B cell (primary cell): ENCODE measurements at regions not wholly inside any gene's neighbourhood (a gene's known extent, or its start where the extent isn't known, plus 50 kb on each side); places are given as distances from the start of the nearest gene placed in this dataset.

ENCODE experiments used
- ATAC-seq: fragments of 200-7000 bp; cut with Tn5 transposase; one replicate; pipeline ENCODE4 v1.10.0; 2021; ENCODE audit warnings: low read depth, mild to moderate bottlenecking, moderate number of reproducible peaks, moderate library complexity
- CTCF ChIA-PET: fragments of 350-600 bp; sonication (Branson Sonifier 250); formaldehyde crosslinking; loops from one replicate; lab custom pipeline; 2021; ENCODE audit warnings: antibody characterized with exemption, inconsistent platforms; lab: Charles Lee
- POLR2A ChIA-PET: fragments of 350-600 bp; sonication (Branson Sonifier 250); formaldehyde crosslinking; loops from one replicate; lab custom pipeline; 2021; ENCODE audit warnings: antibody characterized with exemption; lab: Charles Lee
- DNase-seq: peaks from one replicate; pipeline ENCODE4 v3.0.0; 2013
- H2AFZ ChIP-seq: 2 replicates; pipeline ENCODE4 v1.6.1; 2012; ENCODE audit warnings: mild to moderate bottlenecking, low read depth, low read length; ENCODE audit not compliant: insufficient read depth, poor library complexity, severe bottlenecking
- H3K27ac ChIP-seq, 2 donors: 1 replicate in 1 of 2; 2 replicates in 1 of 2; pipeline ENCODE4 v1.5.1; 2012 to 2013; ENCODE audit warnings: low read length in 2 of 2, mild to moderate bottlenecking in 2 of 2, moderate library complexity in 1 of 2
- H3K27me3 ChIP-seq, 4 experiments: fragments of 200-600 bp in 1 of 4; sonication (generic) in 1 of 4; replicated peaks in 1 of 4; 1 replicate in 2 of 4; 2 replicates in 2 of 4; pipeline versions ENCODE4 v1.6.1 to v1.7.0; 2013 to 2016; ENCODE audit warnings: low read length in 3 of 4, mild to moderate bottlenecking in 2 of 4, mixed read lengths in 1 of 4, moderate library complexity in 1 of 4; ENCODE audit not compliant: insufficient read depth in 4 of 4, control insufficient read depth in 3 of 4; ENCODE audit errors: control extremely low read depth in 1 of 4
- H3K36me3 ChIP-seq, 2 experiments: replicated peaks in 1 of 2; 1 replicate in 1 of 2; 2 replicates in 1 of 2; pipeline versions ENCODE4 v1.6.1 to v1.7.1; 2013; ENCODE audit warnings: low read length in 1 of 2; ENCODE audit not compliant: insufficient read depth in 2 of 2, control insufficient read depth in 1 of 2; ENCODE audit errors: control extremely low read depth in 1 of 2, extremely low read depth in 1 of 2
- H3K4me1 ChIP-seq, 2 donors: fragments of 200-600 bp in 1 of 2; sonication (generic) in 1 of 2; 1 replicate in 1 of 2; 2 replicates in 1 of 2; pipeline versions ENCODE4 v1.5.1 to v1.6.1; 2013 to 2017; ENCODE audit warnings: low read length in 2 of 2; ENCODE audit not compliant: control insufficient read depth in 2 of 2, insufficient read depth in 2 of 2
- H3K4me2 ChIP-seq: replicated peaks from 2 replicates; pipeline ENCODE3; 2012; ENCODE audit warnings: mild to moderate bottlenecking, low read depth, low read length; ENCODE audit not compliant: poor library complexity, severe bottlenecking
- H3K4me3 ChIP-seq, 5 experiments: fragments of 200-600 bp in 1 of 5; sonication (generic) in 1 of 5; 1 replicate in 3 of 5; 2 replicates in 2 of 5; pipeline versions ENCODE4 v1.5.1 to v1.7.0; 2011 to 2016; ENCODE audit warnings: low read length in 4 of 5, mild to moderate bottlenecking in 4 of 5, low read depth in 2 of 5, control low read depth in 1 of 5, moderate library complexity in 1 of 5; ENCODE audit not compliant: insufficient read depth in 1 of 5; ENCODE audit errors: control extremely low read depth in 1 of 5, extremely low read depth in 1 of 5
- H3K79me2 ChIP-seq: fragments of 200-600 bp; sonication (generic); one replicate; pipeline ENCODE4 v1.6.0; 2016; ENCODE audit warnings: low read length; ENCODE audit not compliant: control insufficient read depth, insufficient read depth
- H3K9ac ChIP-seq: fragments of 200-600 bp; sonication (generic); 2 replicates; pipeline ENCODE4 v1.6.1; 2017; ENCODE audit warnings: mild to moderate bottlenecking, low read length, moderate library complexity
- H3K9me3 ChIP-seq, 3 donors: one replicate each; pipeline versions ENCODE4 v1.6.1 to v1.7.1; 2013; ENCODE audit warnings: low read length in 2 of 3; ENCODE audit not compliant: control insufficient read depth in 2 of 3, insufficient read depth in 1 of 3; ENCODE audit errors: control extremely low read depth in 1 of 3
- H4K20me1 ChIP-seq: 2 replicates; pipeline ENCODE4 v1.6.0; 2012; ENCODE audit warnings: mild to moderate bottlenecking, low read length; ENCODE audit not compliant: insufficient read depth, control insufficient read depth, poor library complexity, severe bottlenecking
- H3K27ac Mint-ChIP-seq: one replicate; pipeline ENCODE4 v1.8.0; 2021; ENCODE audit warnings: mixed read lengths
- H3K27me3 Mint-ChIP-seq: one replicate; pipeline ENCODE4 v1.8.0; 2021; ENCODE audit warnings: mixed read lengths
- H3K4me1 Mint-ChIP-seq: one replicate; pipeline ENCODE4 v1.8.0; 2021; ENCODE audit warnings: mixed read lengths
- H3K4me3 Mint-ChIP-seq: one replicate; pipeline ENCODE4 v1.8.0; 2021; ENCODE audit warnings: mixed read lengths
- H3K9me3 Mint-ChIP-seq: one replicate; pipeline ENCODE4 v1.8.0; 2022; ENCODE audit warnings: mixed read lengths; ENCODE audit not compliant: insufficient read depth
- EZH2 ChIP-seq: IDR thresholded peaks from 2 replicates; pipeline ENCODE4 v1.6.1; 2012; ENCODE audit warnings: borderline replicate concordance, low read depth, mild to moderate bottlenecking, moderate library complexity, low read length; ENCODE audit not compliant: insufficient read depth, poor library complexity, severe bottlenecking
- intact Hi-C: fragments of 100-400 bp; cut with micrococcal nuclease; formaldehyde crosslinking; loops from one replicate; pipeline ENCODE4 v1.10.0; 2022
- TF ChIP-seq, protein P1 (sequence below): fragments of 200-600 bp; IDR thresholded peaks from one replicate; pipeline ENCODE4 v1.8.0; 2022; ENCODE audit warnings: antibody characterized with exemption, mild to moderate bottlenecking

DNA sequence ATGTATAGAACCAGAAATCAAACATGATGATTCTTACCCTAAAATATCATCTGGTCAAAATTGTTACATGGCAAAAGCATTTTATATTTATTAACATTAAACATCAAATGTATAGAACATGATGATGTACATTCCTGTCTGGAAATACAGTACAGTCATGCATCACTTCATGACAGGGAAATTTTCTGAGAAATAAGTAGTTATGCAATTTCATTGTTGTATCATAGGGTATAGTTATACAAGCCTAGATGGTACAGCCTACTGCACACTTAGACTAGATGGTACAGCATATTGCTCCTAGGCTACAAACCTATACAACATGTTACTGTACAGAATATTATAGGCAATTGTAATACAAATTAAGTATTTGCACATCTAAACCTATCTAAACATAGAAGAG, 64.6 kb upstream of the VCAN start:
- ChIA-PET POLR2A (no interaction called here), CTCF (no interaction called here)
- no peaks in the 10 kb centered on the region for H3K4me1 Mint-ChIP-seq
- intact Hi-C loops: no loop called here
- H3K27ac Mint-ChIP-seq: no peak overlapping the region
- Histone ChIP-seq H3K4me2 (no peak overlapping the region), H3K4me1 (no peaks in the 10 kb centered on the region), H3K27me3 (no peaks in the 10 kb centered on the region), H3K4me3 (no peak overlapping the region), H3K36me3 (no peaks in the 10 kb centered on the region), H3K79me2 (no peaks in the 10 kb centered on the region), H2AFZ (no peak overlapping the region), H3K9me3 (no peaks in the 10 kb centered on the region), H4K20me1 (no peaks in the 10 kb centered on the region), H3K27ac (no peak overlapping the region), H3K9ac (no peak overlapping the region)
- DNase-seq: no peak
- H3K4me3 Mint-ChIP-seq: no peak overlapping the region
- no peaks in the 10 kb centered on the region for H3K27me3 Mint-ChIP-seq
- no peak for ATAC-seq
- TF ChIP-seq, protein P1, sequence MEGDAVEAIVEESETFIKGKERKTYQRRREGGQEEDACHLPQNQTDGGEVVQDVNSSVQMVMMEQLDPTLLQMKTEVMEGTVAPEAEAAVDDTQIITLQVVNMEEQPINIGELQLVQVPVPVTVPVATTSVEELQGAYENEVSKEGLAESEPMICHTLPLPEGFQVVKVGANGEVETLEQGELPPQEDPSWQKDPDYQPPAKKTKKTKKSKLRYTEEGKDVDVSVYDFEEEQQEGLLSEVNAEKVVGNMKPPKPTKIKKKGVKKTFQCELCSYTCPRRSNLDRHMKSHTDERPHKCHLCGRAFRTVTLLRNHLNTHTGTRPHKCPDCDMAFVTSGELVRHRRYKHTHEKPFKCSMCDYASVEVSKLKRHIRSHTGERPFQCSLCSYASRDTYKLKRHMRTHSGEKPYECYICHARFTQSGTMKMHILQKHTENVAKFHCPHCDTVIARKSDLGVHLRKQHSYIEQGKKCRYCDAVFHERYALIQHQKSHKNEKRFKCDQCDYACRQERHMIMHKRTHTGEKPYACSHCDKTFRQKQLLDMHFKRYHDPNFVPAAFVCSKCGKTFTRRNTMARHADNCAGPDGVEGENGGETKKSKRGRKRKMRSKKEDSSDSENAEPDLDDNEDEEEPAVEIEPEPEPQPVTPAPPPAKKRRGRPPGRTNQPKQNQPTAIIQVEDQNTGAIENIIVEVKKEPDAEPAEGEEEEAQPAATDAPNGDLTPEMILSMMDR: no peak
- TF ChIP-seq EZH2: no peak
- peaks cover 7% of the 10 kb centered on the region for H3K9me3 Mint-ChIP-seq

DNA sequence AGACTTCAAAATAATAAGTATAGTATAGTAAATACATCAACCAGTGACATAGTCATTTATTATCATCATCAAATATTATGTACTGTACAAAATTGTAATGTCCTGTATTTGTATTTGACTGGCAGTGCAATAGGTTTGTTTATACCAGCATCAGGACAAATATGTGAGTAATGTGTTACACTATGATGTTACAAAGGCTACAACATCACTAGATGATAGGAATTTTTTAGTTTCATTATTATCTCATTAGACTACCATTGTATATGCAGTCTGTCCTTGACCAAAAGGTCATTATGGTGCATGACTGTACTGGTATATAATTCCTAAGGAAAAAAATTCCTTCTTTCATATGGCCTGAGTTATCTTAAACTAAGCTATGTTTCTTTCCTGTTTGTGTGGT, 63.6 kb upstream of the VCAN start:
- Histone ChIP-seq H3K9ac (no peak overlapping the region), H3K4me1 (no peaks in the 10 kb centered on the region), H3K79me2 (no peaks in the 10 kb centered on the region), H3K36me3 (no peaks in the 10 kb centered on the region), H3K9me3 (no peaks in the 10 kb centered on the region), H3K4me2 (no peak overlapping the region), H2AFZ (no peak overlapping the region), H4K20me1 (no peaks in the 10 kb centered on the region), H3K27me3 (no peaks in the 10 kb centered on the region), H3K4me3 (no peak overlapping the region), H3K27ac (no peak overlapping the region)
- no peak for TF ChIP-seq EZH2
- TF ChIP-seq, protein P1: no peak
- intact Hi-C loops: no loop called here
- no peaks in the 10 kb centered on the region for H3K4me1 Mint-ChIP-seq
- no peak overlapping the region for H3K27ac Mint-ChIP-seq
- POLR2A ChIA-PET: no interaction called here
- CTCF ChIA-PET: no interaction called here
- H3K4me3 Mint-ChIP-seq: no peak overlapping the region
- ATAC-seq: no peak
- H3K27me3 Mint-ChIP-seq: no peaks in the 10 kb centered on the region
- no peak for DNase-seq
- peaks cover 7% of the 10 kb centered on the region for H3K9me3 Mint-ChIP-seq
